ENCODE measurements at regions not wholly inside any gene's neighbourhood (a gene's known extent, or its start where the extent isn't known, plus 50 kb on each side); places are given as distances from the start of the nearest gene placed in this dataset.

- TF ChIP-seq CTCF (IDR thresholded peaks at IDR 0.05; ENCODE audit: insufficient read depth, low read length, poor library complexity, severe bottlenecking), result no peak
- TF ChIP-seq EZH2phosphoT487 (conservative IDR thresholded peaks at IDR 0.05; ENCODE audit: low read length), result no peak
Measured at GRCh38 chr10:44786286-44786850, 124.8 kb upstream of the TMEM72 start.
